WI38 (cell line): ENCODE measurements at regions not wholly inside any gene's neighbourhood (a gene's known extent, or its start where the extent isn't known, plus 50 kb on each side); places are given as distances from the start of the nearest gene placed in this dataset.

Source experiments
- H3K4me3 ChIP-seq: 2 replicates; pipeline ENCODE4 v1.5.1; 2011; ENCODE audit warnings: low read depth, mild to moderate bottlenecking, control low read depth, low read length
- TF ChIP-seq, protein P1 (sequence below): IDR thresholded peaks from 2 replicates; pipeline ENCODE4 v1.5.1; 2012; ENCODE audit warnings: low read depth, mild to moderate bottlenecking, control low read depth, low read length

DNA sequence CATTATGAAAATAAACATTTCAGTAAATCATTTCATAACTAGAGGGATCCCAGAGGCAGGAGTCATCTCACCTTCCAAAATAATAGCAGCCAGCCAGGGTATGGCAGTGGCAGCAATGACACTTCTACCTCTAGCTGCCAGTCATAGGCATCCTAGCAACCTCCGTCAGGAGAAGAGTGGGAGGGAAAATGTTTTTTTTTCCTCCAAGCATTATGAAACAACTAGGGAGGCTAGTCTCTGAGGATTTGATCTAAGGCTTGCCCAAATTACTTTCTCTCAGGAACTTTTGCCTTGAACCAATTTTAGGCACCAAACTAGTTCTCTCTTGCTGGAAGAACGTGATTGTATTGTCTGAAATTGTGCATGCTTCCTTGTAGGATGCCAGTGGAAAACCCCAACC is 208.7 kb upstream of the PREP start:
- TF ChIP-seq, protein P1, sequence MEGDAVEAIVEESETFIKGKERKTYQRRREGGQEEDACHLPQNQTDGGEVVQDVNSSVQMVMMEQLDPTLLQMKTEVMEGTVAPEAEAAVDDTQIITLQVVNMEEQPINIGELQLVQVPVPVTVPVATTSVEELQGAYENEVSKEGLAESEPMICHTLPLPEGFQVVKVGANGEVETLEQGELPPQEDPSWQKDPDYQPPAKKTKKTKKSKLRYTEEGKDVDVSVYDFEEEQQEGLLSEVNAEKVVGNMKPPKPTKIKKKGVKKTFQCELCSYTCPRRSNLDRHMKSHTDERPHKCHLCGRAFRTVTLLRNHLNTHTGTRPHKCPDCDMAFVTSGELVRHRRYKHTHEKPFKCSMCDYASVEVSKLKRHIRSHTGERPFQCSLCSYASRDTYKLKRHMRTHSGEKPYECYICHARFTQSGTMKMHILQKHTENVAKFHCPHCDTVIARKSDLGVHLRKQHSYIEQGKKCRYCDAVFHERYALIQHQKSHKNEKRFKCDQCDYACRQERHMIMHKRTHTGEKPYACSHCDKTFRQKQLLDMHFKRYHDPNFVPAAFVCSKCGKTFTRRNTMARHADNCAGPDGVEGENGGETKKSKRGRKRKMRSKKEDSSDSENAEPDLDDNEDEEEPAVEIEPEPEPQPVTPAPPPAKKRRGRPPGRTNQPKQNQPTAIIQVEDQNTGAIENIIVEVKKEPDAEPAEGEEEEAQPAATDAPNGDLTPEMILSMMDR = no peak
- no peak overlapping the region for H3K4me3 ChIP-seq

DNA sequence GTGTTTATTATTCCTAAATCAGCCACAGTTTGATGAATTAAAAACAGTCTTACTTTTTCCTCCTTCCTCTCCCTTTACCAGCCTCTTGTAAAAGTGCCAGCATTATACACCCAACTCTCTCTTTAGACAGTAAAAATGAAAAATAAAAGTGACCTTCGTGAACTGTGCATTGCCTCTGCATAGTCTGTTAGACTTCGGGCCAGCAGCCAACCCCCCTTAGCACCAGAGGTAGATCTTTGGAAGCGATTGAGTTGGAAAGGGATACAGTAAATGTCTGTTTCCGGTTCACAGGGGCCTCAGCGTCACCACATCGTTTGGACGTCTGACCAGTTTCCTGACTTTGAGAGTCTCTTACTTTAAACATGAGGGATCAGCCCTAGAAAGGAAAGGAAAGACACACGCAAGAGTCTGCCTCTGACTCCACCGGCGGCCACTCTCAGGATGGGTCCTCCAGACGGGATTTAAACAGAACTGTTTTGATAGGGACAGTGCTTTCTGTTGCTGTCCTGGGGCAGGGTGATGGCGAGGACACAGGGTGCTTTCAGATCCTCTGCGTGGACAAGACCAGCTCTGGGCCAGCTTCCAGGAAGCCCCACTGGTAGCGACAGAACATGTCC is 206.6 kb upstream of the PREP start:
- TF ChIP-seq, protein P1 = no peak
- H3K4me3 ChIP-seq = peak overlapping the region; percentile 29

DNA sequence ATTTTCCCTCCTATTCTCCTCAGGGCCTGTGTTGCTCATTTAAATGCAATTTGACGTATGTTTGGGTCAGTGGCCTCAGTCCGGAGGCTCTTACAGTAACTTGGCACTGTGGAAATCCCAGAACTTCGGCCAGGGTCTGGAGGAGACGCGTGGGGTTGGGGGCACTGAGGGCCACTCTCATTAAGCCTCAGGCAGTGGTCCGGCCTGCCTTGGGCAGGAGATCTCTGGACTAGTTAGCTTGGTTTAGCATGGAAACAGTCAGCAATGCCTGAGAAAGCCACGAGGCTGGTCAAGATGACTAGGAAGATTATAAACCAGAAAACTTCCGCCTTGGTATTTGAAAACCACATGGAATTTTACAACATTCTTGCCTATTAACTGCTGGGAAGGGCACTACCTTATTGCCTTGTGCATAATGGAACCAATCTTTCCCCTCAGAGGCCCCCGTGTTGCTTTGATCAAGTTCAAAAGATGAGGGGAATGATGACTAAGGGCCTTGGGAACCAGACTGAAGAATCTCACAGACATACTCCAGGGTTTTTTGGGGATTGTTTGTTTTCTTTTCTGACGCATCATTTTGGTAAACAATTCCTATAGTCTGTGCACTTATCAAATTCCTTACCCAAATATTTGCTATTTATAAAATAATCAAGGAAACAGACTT is 206.0 kb upstream of the PREP start:
- TF ChIP-seq, protein P1 = no peak

DNA sequence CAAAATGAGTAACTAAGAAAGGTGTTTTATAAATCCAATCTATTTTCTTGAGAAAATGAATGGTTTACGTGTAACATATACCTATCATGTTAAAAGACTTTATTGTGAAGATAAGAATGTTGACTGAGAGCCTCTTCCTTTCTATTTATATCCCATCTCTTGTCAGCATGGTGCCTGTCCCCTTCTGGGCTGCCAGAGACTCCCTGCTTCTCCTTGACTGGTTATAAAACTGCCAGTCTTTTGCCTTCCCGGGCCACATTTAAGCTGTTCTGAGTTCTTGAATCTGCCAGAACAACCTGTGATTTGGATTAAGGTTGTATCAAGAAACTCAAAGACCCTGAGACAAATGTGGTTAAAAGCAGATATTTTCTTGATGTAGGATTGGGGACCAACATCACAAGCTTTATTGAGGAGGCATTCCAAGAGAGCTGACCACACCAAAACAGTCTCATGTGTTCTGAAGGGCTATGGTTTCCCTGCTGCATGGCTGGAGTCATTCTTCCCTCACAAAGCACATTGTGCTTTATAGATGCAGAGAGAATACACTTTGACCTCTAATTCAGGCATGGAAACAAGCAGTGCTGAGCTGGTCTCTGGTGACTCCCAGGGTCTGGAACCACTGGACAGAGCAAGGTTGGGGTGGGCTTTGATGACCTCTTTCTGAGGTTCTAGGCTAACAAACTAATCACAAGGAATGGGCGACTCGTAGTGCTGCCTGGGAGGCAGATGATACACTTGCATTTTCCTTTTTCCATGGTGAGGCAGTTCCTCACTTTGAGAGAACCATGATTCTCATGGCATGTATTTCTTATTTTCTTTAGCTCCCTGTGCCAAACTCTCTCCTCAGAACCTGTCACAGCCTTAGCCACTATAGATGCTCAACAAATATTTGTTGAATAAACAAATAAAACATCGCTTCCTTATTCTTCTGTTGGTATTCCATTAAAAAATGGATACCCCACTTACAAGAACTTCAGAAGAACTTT is 205.0 kb upstream of the PREP start:
- TF ChIP-seq, protein P1 = no peak
- H3K4me3 ChIP-seq = no peak overlapping the region; the same call in 1 of the 2 replicates

More for the DNA sequence above, 206.0 kb upstream of the PREP start:
- peak overlapping the region; percentile 29 for H3K4me3 ChIP-seq

DNA sequence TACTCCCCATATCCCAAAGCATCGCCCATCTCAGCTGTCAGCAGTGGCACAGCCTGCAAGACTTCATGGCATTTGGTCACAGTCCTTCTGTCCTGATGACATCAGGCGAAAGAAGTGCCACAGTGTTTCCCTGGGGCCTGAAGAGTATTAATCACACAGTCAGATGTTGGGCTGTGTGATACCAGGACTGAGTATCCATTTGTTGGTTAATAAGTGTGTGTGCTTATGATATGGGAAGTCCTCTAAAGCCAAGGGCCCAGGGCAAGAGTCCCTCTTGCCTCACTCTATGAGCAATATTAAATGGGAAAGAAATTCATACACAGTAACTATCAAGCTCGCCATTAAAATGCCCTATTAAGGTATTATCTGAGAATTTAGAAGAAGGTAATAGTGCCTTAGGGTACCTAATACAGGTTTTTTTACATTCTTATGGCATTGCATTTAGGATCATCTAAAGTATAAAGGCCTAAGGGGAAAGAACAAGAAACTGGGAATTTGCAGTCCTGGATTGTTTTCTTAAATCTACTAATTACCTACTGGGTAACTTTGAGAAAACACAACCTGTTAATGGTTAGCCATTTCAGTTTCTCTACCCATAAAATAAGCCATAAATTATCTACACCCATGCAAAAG is 204.1 kb upstream of the PREP start:
- TF ChIP-seq, protein P1 = no peak
- H3K4me3 ChIP-seq = no peak overlapping the region

DNA sequence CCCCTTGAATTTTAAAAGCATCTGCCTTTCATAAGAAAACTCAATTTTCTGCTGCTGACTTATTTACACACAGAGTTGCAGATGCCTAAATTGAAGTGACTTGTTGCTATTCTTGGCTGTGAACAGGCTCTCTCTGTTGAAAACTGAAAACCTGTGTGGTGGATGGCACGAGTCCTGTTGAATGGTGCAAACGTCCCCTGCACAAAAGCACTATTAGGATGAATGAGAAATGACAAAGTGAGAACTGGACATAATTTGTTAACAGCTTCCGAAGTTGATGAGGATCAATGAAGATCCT is 201.7 kb upstream of the PREP start:
- no peak overlapping the region for H3K4me3 ChIP-seq
- TF ChIP-seq, protein P1 = no peak
